GM10266 (cell line): ENCODE measurements at regions not wholly inside any gene's neighbourhood (a gene's known extent, or its start where the extent isn't known, plus 50 kb on each side); places are given as distances from the start of the nearest gene placed in this dataset.

ENCODE experiments used
- DNase-seq: peaks from one replicate; pipeline ENCODE4 v3.0.0; 2012; ENCODE audit errors: extremely low spot score
- CTCF ChIP-seq: IDR thresholded peaks from 2 replicates; pipeline ENCODE4 v1.5.1; 2012; ENCODE audit warnings: mild to moderate bottlenecking, low read depth; ENCODE audit not compliant: control insufficient read depth, insufficient read depth; ENCODE audit errors: missing control alignments

GRCh38 chr10:52855546-52856325, 83.2 kb upstream of the MBL2 start:
- DNase-seq, result no peak
- TF ChIP-seq CTCF, result no peak

- no peak for TF ChIP-seq CTCF
- no peak for DNase-seq
These were observed 81.1 kb upstream of the MBL2 start for GRCh38 chr10:52853704-52854103.

- no peak for TF ChIP-seq CTCF
- DNase-seq, result no peak
These were observed 64.2 kb upstream of the MBL2 start for GRCh38 chr10:52836816-52837215.
